Activated CD4-positive, alpha-beta memory T cell treated with anti-CD3 and anti-CD28 coated beads for 36 hours (primary cell): ENCODE measurements at regions not wholly inside any gene's neighbourhood (a gene's known extent, or its start where the extent isn't known, plus 50 kb on each side); places are given as distances from the start of the nearest gene placed in this dataset.

Source experiments
- CTCF ChIA-PET: fragments of 350-600 bp; sonication (Branson Sonifier 250); formaldehyde crosslinking; loops from one replicate; lab custom pipeline; 2021; ENCODE audit warnings: antibody characterized with exemption, inconsistent platforms; lab: Charles Lee
- POLR2A ChIA-PET: fragments of 350-600 bp; sonication (Branson Sonifier 250); formaldehyde crosslinking; loops from one replicate; lab custom pipeline; 2021; ENCODE audit warnings: antibody characterized with exemption; lab: Charles Lee
- DNase-seq: peaks from one replicate; pipeline ENCODE4 v3.0.0-alpha.2; 2020
- H3K27ac Mint-ChIP-seq: one replicate; pipeline ENCODE4 v1.8.0; 2021; ENCODE audit warnings: mixed read lengths
- H3K27me3 Mint-ChIP-seq: one replicate; pipeline ENCODE4 v1.8.0; 2021; ENCODE audit warnings: mixed read lengths
- H3K36me3 Mint-ChIP-seq: one replicate; pipeline ENCODE4 v1.8.0; 2021; ENCODE audit warnings: mixed read lengths
- H3K4me1 Mint-ChIP-seq: one replicate; pipeline ENCODE4 v1.8.0; 2021; ENCODE audit warnings: low read depth, mixed read lengths
- H3K4me3 Mint-ChIP-seq: one replicate; pipeline ENCODE4 v1.8.0; 2021; ENCODE audit warnings: mild to moderate bottlenecking, mixed read lengths
- H3K9me3 Mint-ChIP-seq: one replicate; pipeline ENCODE4 v1.8.0; 2021; ENCODE audit warnings: mixed read lengths
- intact Hi-C: fragments of 100-400 bp; cut with micrococcal nuclease; formaldehyde crosslinking; loops from one replicate; pipeline ENCODE4 v1.15.1; 2023

GRCh38 chr4:41361794-41362526 lies 105.2 kb downstream of the UCHL1 start:
- peaks cover 42% of the 10 kb centered on the region for H3K27me3 Mint-ChIP-seq
- H3K4me1 Mint-ChIP-seq: no peaks in the 10 kb centered on the region
- no peak overlapping the region for H3K4me3 Mint-ChIP-seq
- ChIA-PET POLR2A (no interaction called here), CTCF (no interaction called here)
- H3K27ac Mint-ChIP-seq: no peak overlapping the region
- H3K36me3 Mint-ChIP-seq: no peaks in the 10 kb centered on the region
- no peak for DNase-seq
- intact Hi-C loops: no loop called here
- H3K9me3 Mint-ChIP-seq: no peaks in the 10 kb centered on the region

- POLR2A ChIA-PET: no interaction called here
- H3K36me3 Mint-ChIP-seq: no peaks in the 10 kb centered on the region
- H3K9me3 Mint-ChIP-seq: no peaks in the 10 kb centered on the region
- DNase-seq: no peak
- CTCF ChIA-PET: no interaction called here
- no peaks in the 10 kb centered on the region for H3K4me1 Mint-ChIP-seq
- intact Hi-C loops: no loop called here
- peaks cover 42% of the 10 kb centered on the region for H3K27me3 Mint-ChIP-seq
- H3K4me3 Mint-ChIP-seq: no peak overlapping the region
- H3K27ac Mint-ChIP-seq: no peak overlapping the region
Measured at GRCh38 chr4:41362621-41363383, 106.1 kb downstream of the UCHL1 start.

- DNase-seq: no peak
- ChIA-PET POLR2A (no interaction called here), CTCF (no interaction called here)
- intact Hi-C loops: no loop called here
- Mint-ChIP-seq H3K27ac (no peak overlapping the region), H3K4me3 (no peak overlapping the region), H3K9me3 (no peaks in the 10 kb centered on the region), H3K4me1 (no peaks in the 10 kb centered on the region), H3K36me3 (no peaks in the 10 kb centered on the region), H3K27me3 (peaks cover 38% of the 10 kb centered on the region)
Measured at GRCh38 chr4:41363384-41363981, 106.8 kb downstream of the UCHL1 start.

- intact Hi-C loops: no loop called here
- ChIA-PET CTCF (no interaction called here), POLR2A (no interaction called here)
- no peak overlapping the region for H3K27ac Mint-ChIP-seq
- peaks cover 29% of the 10 kb centered on the region for H3K27me3 Mint-ChIP-seq
- no peak for DNase-seq
- no peak overlapping the region for H3K4me3 Mint-ChIP-seq
- H3K36me3 Mint-ChIP-seq: no peaks in the 10 kb centered on the region
- no peaks in the 10 kb centered on the region for H3K4me1 Mint-ChIP-seq
- H3K9me3 Mint-ChIP-seq: no peaks in the 10 kb centered on the region
Measured at GRCh38 chr4:41364876-41365275, 108.1 kb downstream of the UCHL1 start.

- DNase-seq: no peak
- no peak overlapping the region for H3K27ac Mint-ChIP-seq
- no peaks in the 10 kb centered on the region for H3K4me1 Mint-ChIP-seq
- H3K36me3 Mint-ChIP-seq: no peaks in the 10 kb centered on the region
- CTCF ChIA-PET: no interaction called here
- H3K27me3 Mint-ChIP-seq: peaks cover 28% of the 10 kb centered on the region
- H3K4me3 Mint-ChIP-seq: no peak overlapping the region
- POLR2A ChIA-PET: no interaction called here
- intact Hi-C loops: no loop called here
- no peaks in the 10 kb centered on the region for H3K9me3 Mint-ChIP-seq
Measured at GRCh38 chr4:41365681-41366080, 109.0 kb downstream of the UCHL1 start.

- intact Hi-C loops: no loop called here
- Mint-ChIP-seq H3K36me3 (no peaks in the 10 kb centered on the region), H3K27ac (no peak overlapping the region), H3K9me3 (no peaks in the 10 kb centered on the region), H3K4me3 (no peak overlapping the region), H3K27me3 (peaks cover 19% of the 10 kb centered on the region), H3K4me1 (no peaks in the 10 kb centered on the region)
- ChIA-PET POLR2A (no interaction called here), CTCF (no interaction called here)
- DNase-seq: no peak
Measured at GRCh38 chr4:41366911-41367517, 110.3 kb downstream of the UCHL1 start.

GRCh38 chr4:41369680-41370079 lies 113.0 kb downstream of the UCHL1 start:
- intact Hi-C loops: no loop called here
- CTCF ChIA-PET: no interaction called here
- Mint-ChIP-seq H3K27me3 (peaks cover 10% of the 10 kb centered on the region), H3K9me3 (no peaks in the 10 kb centered on the region), H3K36me3 (no peaks in the 10 kb centered on the region), H3K4me1 (no peaks in the 10 kb centered on the region), H3K4me3 (no peak overlapping the region), H3K27ac (no peak overlapping the region)
- no peak for DNase-seq
- POLR2A ChIA-PET: no interaction called here

- Mint-ChIP-seq H3K36me3 (no peaks in the 10 kb centered on the region), H3K4me1 (no peaks in the 10 kb centered on the region), H3K27ac (no peak overlapping the region), H3K9me3 (no peaks in the 10 kb centered on the region), H3K4me3 (no peak overlapping the region), H3K27me3 (peaks cover 5% of the 10 kb centered on the region)
- ChIA-PET CTCF (no interaction called here), POLR2A (no interaction called here)
- intact Hi-C loops: no loop called here
- DNase-seq: no peak
Measured at GRCh38 chr4:41373221-41373620, 116.5 kb downstream of the UCHL1 start.

- CTCF ChIA-PET: no interaction called here
Measured at GRCh38 chr4:41374490-41374889, 117.8 kb downstream of the UCHL1 start.

GRCh38 chr4:41375561-41375960 lies 118.8 kb downstream of the UCHL1 start:
- DNase-seq: no peak
- Mint-ChIP-seq H3K4me3 (no peak overlapping the region), H3K4me1 (no peaks in the 10 kb centered on the region), H3K36me3 (no peaks in the 10 kb centered on the region), H3K9me3 (peaks cover 8% of the 10 kb centered on the region), H3K27me3 (peaks cover 4% of the 10 kb centered on the region), H3K27ac (no peak overlapping the region)
- ChIA-PET CTCF (no interaction called here), POLR2A (no interaction called here)
- intact Hi-C loops: no loop called here

More at GRCh38 chr4:41374490-41374889, 117.8 kb downstream of the UCHL1 start:
- DNase-seq: no peak
- no peaks in the 10 kb centered on the region for H3K4me1 Mint-ChIP-seq
- no peak overlapping the region for H3K4me3 Mint-ChIP-seq
- no peaks in the 10 kb centered on the region for H3K36me3 Mint-ChIP-seq
- peaks cover 8% of the 10 kb centered on the region for H3K9me3 Mint-ChIP-seq
- POLR2A ChIA-PET: no interaction called here
- intact Hi-C loops: no loop called here
- H3K27me3 Mint-ChIP-seq: peaks cover 4% of the 10 kb centered on the region
- H3K27ac Mint-ChIP-seq: no peak overlapping the region

- Mint-ChIP-seq H3K27me3 (peaks cover 4% of the 10 kb centered on the region), H3K9me3 (peaks cover 8% of the 10 kb centered on the region), H3K4me3 (no peak overlapping the region), H3K27ac (no peak overlapping the region), H3K36me3 (no peaks in the 10 kb centered on the region), H3K4me1 (no peaks in the 10 kb centered on the region)
- POLR2A ChIA-PET: no interaction called here
- no peak for DNase-seq
- intact Hi-C loops: no loop called here
- CTCF ChIA-PET: no interaction called here
Measured at GRCh38 chr4:41377196-41377595, 120.5 kb downstream of the UCHL1 start.

GRCh38 chr4:41379230-41379629 lies 122.5 kb downstream of the UCHL1 start:
- Mint-ChIP-seq H3K4me1 (no peaks in the 10 kb centered on the region), H3K9me3 (peaks cover 8% of the 10 kb centered on the region), H3K4me3 (no peak overlapping the region), H3K27me3 (no peaks in the 10 kb centered on the region), H3K36me3 (no peaks in the 10 kb centered on the region), H3K27ac (no peak overlapping the region)
- DNase-seq: no peak
- ChIA-PET CTCF (no interaction called here), POLR2A (no interaction called here)
- intact Hi-C loops: no loop called here
